Stimulated activated CD4-positive, alpha-beta T cell treated with anti-CD3 and anti-CD28 coated beads, Interleukin-1b, Interleukin-23, amount 100 ng/mL, for 24 hours (primary cell): ENCODE measurements at regions not wholly inside any gene's neighbourhood (a gene's known extent, or its start where the extent isn't known, plus 50 kb on each side); places are given as distances from the start of the nearest gene placed in this dataset.

ENCODE experiments used
- DNase-seq, 4 experiments: peaks; one replicate each; pipeline ENCODE4 v3.0.0-alpha.2; 2020; ENCODE audit warnings: low read depth in 4 of 4, low spot score in 1 of 4

GRCh38 chr6:134532694-134533624 lies 215.0 kb upstream of the SGK1 start:
- DNase-seq, result no peak

- no peak for DNase-seq
Observed at GRCh38 chr6:134531611-134532010, 213.7 kb upstream of the SGK1 start.

GRCh38 chr6:134531188-134531551 lies 213.3 kb upstream of the SGK1 start:
- DNase-seq, result no peak

- DNase-seq, result no peak
Observed at GRCh38 chr6:134529921-134530320, 212.0 kb upstream of the SGK1 start.

GRCh38 chr6:134529305-134529704 lies 211.4 kb upstream of the SGK1 start:
- DNase-seq, result no peak

- no peak for DNase-seq
Observed at GRCh38 chr6:134527108-134527787, 209.3 kb upstream of the SGK1 start.

GRCh38 chr6:134525190-134525868 lies 207.4 kb upstream of the SGK1 start:
- no peak for DNase-seq

GRCh38 chr6:134523903-134524650 lies 206.2 kb upstream of the SGK1 start:
- DNase-seq, result no peak

- DNase-seq, result no peak
Observed at GRCh38 chr6:134523051-134523450, 205.1 kb upstream of the SGK1 start.

- DNase-seq, result no peak
Observed at GRCh38 chr6:134521116-134521501, 203.2 kb upstream of the SGK1 start.

GRCh38 chr6:134520181-134521115 lies 202.5 kb upstream of the SGK1 start:
- no peak for DNase-seq

- no peak for DNase-seq
Observed at GRCh38 chr6:134519465-134519864, 201.6 kb upstream of the SGK1 start.

- no peak for DNase-seq
Observed at GRCh38 chr6:134517868-134518267, 200.0 kb upstream of the SGK1 start.

- no peak for DNase-seq
Observed at GRCh38 chr6:134517145-134517658, 199.3 kb upstream of the SGK1 start.

- DNase-seq, result no peak
Observed at GRCh38 chr6:134516582-134516981, 198.7 kb upstream of the SGK1 start.

- DNase-seq, result no peak
Observed at GRCh38 chr6:134515986-134516385, 198.1 kb upstream of the SGK1 start.

GRCh38 chr6:134512981-134513391 lies 195.1 kb upstream of the SGK1 start:
- DNase-seq, result no peak

- DNase-seq, result no peak
Observed at GRCh38 chr6:134511984-134512683, 194.2 kb upstream of the SGK1 start.

- no peak for DNase-seq
Observed at GRCh38 chr6:134510920-134511319, 193.0 kb upstream of the SGK1 start.
